Gastroesophageal sphincter (tissue), 3 donors: ENCODE measurements at regions not wholly inside any gene's neighbourhood (a gene's known extent, or its start where the extent isn't known, plus 50 kb on each side); places are given as distances from the start of the nearest gene placed in this dataset.

ENCODE experiments used
- EP300 ChIP-seq: sonication (generic); formaldehyde crosslinking; IDR thresholded peaks from one replicate; pipeline ENCODE4 v1.6.1; 2017; ENCODE audit warnings: antibody characterized with exemption, mild to moderate bottlenecking
- POLR2AphosphoS5 ChIP-seq: sonication (generic); formaldehyde crosslinking; IDR thresholded peaks from one replicate; pipeline ENCODE4 v1.6.1; 2017; ENCODE audit warnings: antibody characterized with exemption
- TF ChIP-seq, protein P1 (sequence below), 4 experiments: fragments of 200-600 bp in 2 of 4; fragments of 450-650 bp in 2 of 4; sonication (generic) in 1 of 4; IDR thresholded peaks; one replicate each; pipeline ENCODE4 v1.5.1; 2017 to 2019; ENCODE audit warnings: antibody characterized with exemption in 4 of 4, mild to moderate bottlenecking in 2 of 4, moderate library complexity in 2 of 4

DNA sequence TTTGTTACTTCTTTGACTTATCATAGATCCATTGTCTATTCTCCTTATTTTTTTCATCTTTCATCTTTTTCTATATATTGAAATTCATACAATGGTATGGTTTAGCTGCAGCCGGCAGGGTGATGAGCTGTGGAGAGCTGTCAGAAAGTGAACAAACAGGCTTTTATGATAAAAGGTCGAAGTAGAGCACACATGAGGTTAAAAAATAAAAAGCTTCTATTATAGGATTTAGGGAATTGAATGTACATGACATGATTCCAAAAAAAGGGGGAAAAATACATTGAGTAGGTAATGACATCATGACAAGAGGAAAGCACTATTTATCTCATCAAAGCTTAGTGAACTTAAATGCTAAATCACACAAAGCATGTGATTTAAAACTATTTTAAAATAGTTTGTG lies 884.8 kb downstream of the METTL15 start:
- TF ChIP-seq, protein P1, sequence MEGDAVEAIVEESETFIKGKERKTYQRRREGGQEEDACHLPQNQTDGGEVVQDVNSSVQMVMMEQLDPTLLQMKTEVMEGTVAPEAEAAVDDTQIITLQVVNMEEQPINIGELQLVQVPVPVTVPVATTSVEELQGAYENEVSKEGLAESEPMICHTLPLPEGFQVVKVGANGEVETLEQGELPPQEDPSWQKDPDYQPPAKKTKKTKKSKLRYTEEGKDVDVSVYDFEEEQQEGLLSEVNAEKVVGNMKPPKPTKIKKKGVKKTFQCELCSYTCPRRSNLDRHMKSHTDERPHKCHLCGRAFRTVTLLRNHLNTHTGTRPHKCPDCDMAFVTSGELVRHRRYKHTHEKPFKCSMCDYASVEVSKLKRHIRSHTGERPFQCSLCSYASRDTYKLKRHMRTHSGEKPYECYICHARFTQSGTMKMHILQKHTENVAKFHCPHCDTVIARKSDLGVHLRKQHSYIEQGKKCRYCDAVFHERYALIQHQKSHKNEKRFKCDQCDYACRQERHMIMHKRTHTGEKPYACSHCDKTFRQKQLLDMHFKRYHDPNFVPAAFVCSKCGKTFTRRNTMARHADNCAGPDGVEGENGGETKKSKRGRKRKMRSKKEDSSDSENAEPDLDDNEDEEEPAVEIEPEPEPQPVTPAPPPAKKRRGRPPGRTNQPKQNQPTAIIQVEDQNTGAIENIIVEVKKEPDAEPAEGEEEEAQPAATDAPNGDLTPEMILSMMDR (IDR thresholded peaks at IDR 0.05): no peak
- no peak for TF ChIP-seq POLR2AphosphoS5
- no peak for TF ChIP-seq EP300
